HL-60 (cell line): ENCODE measurements at regions not wholly inside any gene's neighbourhood (a gene's known extent, or its start where the extent isn't known, plus 50 kb on each side); places are given as distances from the start of the nearest gene placed in this dataset.

ENCODE experiments used
- DNase-seq, 2 experiments: peaks; one replicate each; pipeline ENCODE4 v3.0.0-alpha.2; 2010 to 2020; ENCODE audit warnings: low read depth in 1 of 2, low spot score in 1 of 2
- H3K27ac ChIP-seq: fragments of 250-450 bp; sonication (Bioruptor Pico); replicated peaks from 2 replicates; pipeline ENCODE4 v1.5.1; 2020; ENCODE audit warnings: mild to moderate bottlenecking, moderate library complexity
- H3K27me3 ChIP-seq: fragments of 250-450 bp; sonication (Bioruptor Pico); 2 replicates; pipeline ENCODE4 v1.5.1; 2021; ENCODE audit warnings: mild to moderate bottlenecking, moderate library complexity; ENCODE audit not compliant: insufficient read depth, poor library complexity, severe bottlenecking
- H3K4me3 ChIP-seq: replicated peaks from 2 replicates; pipeline ENCODE4 v1.5.1; 2011; ENCODE audit warnings: mild to moderate bottlenecking, control low read depth, low read length; ENCODE audit not compliant: insufficient read depth
- CTCF ChIP-seq: IDR thresholded peaks from one replicate; pipeline ENCODE4 v1.5.1; 2011; ENCODE audit warnings: low read length, control low read depth, inconsistent platforms; ENCODE audit not compliant: insufficient read depth
- GABPA ChIP-seq: IDR thresholded peaks from 2 replicates; pipeline ENCODE4 v1.6.1; 2012; ENCODE audit warnings: low read depth
- POLR2AphosphoS5 ChIP-seq: IDR thresholded peaks from 2 replicates; pipeline ENCODE4 v1.6.1; 2012; ENCODE audit warnings: low read depth
- REST ChIP-seq: IDR thresholded peaks from 2 replicates; pipeline ENCODE4 v1.6.1; 2012; ENCODE audit warnings: low read depth; ENCODE audit not compliant: insufficient replicate concordance
- SPI1 ChIP-seq: IDR thresholded peaks from 2 replicates; pipeline ENCODE4 v1.6.1; 2012; ENCODE audit warnings: low read depth, mild to moderate bottlenecking, borderline replicate concordance

GRCh38 chr3:184461219-184461618 lies 81.4 kb downstream of the CHRD start:
- Histone ChIP-seq H3K27ac (no peak overlapping the region), H3K27me3 (no peaks in the 10 kb centered on the region), H3K4me3 (no peak overlapping the region)
- no peak for TF ChIP-seq CTCF
- DNase-seq = no peak

DNA sequence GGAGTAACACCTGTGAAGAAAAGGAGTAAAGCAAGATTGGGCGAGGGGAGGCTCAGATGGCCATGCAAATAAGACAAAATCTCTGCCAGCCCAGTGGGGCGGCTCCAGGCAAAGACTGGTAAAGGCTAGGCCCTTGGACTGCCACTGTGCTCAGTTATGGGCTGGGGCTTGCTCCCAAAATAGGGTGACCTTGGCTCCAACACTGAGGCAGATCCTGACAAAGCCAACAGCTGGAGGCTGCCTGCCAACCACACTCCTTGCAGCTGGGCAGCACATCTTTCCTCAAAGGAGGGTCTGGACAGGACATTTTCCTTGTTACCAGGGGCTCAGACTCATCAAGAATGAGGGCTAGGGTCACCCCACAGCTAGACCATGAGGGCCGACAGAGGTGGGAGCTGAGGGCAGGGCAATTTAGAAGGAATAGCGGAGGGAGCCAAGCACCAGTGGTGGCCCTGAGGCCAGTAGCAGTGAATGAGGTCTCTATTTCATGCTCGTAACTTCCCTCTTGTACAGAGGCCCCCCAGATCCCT lies 86.1 kb downstream of the CHRD start:
- Histone ChIP-seq H3K4me3 (no peak overlapping the region), H3K27ac (no peak overlapping the region), H3K27me3 (no peaks in the 10 kb centered on the region)
- TF ChIP-seq GABPA (no peak), REST (no peak), SPI1 (no peak), POLR2AphosphoS5 (no peak), CTCF (no peak)
- no peak for DNase-seq

- Histone ChIP-seq H3K27ac (no peak overlapping the region), H3K4me3 (no peak overlapping the region), H3K27me3 (no peaks in the 10 kb centered on the region)
- TF ChIP-seq CTCF (no peak), REST (no peak), SPI1 (no peak), POLR2AphosphoS5 (no peak), GABPA (no peak)
- peak; percentile 11 to 31 for DNase-seq
Observed at GRCh38 chr3:184466413-184466960, 86.6 kb downstream of the CHRD start.

DNA sequence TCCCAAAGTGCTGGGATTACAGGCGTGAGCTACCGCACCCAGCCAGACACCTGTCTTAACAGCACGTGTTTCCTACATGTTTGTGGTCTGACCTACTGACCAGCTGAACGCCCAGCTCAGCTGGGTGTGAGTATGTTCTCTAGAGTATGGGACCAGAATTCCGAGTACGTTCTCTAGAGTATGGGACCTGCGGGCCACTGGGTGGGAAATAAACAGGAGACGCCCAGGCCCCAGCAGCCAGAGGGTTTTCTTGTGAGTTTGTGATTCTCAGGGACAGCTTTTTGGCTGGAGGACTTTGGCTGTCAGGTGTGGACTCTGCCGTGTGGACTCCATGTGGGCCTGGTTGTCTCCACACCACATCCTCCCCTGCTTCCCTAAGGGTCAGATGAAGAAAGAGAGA lies 87.3 kb downstream of the CHRD start:
- Histone ChIP-seq H3K27me3 (no peaks in the 10 kb centered on the region), H3K27ac (no peak overlapping the region), H3K4me3 (no peak overlapping the region)
- TF ChIP-seq SPI1 (no peak), REST (no peak), GABPA (no peak), CTCF (no peak), POLR2AphosphoS5 (no peak)
- DNase-seq = no peak
